ENCODE measurements at regions not wholly inside any gene's neighbourhood (a gene's known extent, or its start where the extent isn't known, plus 50 kb on each side); places are given as distances from the start of the nearest gene placed in this dataset.
"Not testable (repeated sequence)": the region's sequence is repeated elsewhere in the genome, so short reads cannot be mapped to it uniquely, and the experiment has no call there.

DNA sequence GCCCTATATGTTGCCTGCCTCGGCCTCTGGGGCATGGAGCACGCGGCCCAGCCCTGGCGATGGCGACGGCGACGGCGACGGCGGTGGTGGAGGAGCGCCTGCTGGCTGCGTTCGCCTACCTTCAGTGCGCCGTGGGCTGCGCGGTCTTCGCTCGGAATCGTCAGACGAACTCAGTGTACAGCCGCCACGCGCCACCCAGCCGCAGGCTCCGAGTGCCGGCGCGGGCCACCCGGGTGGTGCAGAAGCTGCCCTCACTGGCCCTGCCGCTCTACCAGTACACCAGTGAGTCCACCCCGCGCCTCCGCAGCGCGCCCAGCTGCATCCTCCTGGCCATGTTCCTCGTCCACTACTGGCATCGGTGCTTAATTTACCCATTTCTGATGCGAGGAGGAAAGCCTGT lies 83.7 kb upstream of the F9 start:
- no peaks in the 10 kb centered on the region for H3K79me2 ChIP-seq
- H3K27ac ChIP-seq: no peak overlapping the region
- no peak for TF ChIP-seq CTCF (IDR thresholded peaks at IDR 0.05; ENCODE audit: poor library complexity)
- TF ChIP-seq EZH2 (IDR thresholded peaks at IDR 0.05; ENCODE audit: borderline replicate concordance): no peak
- no peak for TF ChIP-seq EZH2phosphoT487 (IDR thresholded peaks at IDR 0.05; ENCODE audit: low read depth, severe bottlenecking, unreplicated experiment)
- H3K27me3 ChIP-seq: no peaks in the 10 kb centered on the region
- H3K4me3 ChIP-seq: no peak overlapping the region
- H4K20me1 ChIP-seq (ENCODE audit: insufficient read depth, poor library complexity, severe bottlenecking): no peaks in the 10 kb centered on the region
- 98% methylated on average over 39 of the region's 40 CpGs for WGBS (ENCODE audit: low lambda C conversion rate, missing lambda C conversion rate)
- no peak for DNase-seq (ENCODE audit: low spot score)
- no peaks in the 10 kb centered on the region for H3K4me1 ChIP-seq (ENCODE audit: insufficient read depth)
- H3K9me2 ChIP-seq (replicated peaks; ENCODE audit: insufficient read depth): no peaks in the 10 kb centered on the region
- H3K4me2 ChIP-seq: no peak overlapping the region
- H3K9me3 ChIP-seq (ENCODE audit: low read depth): no peaks in the 10 kb centered on the region
- H3K36me3 ChIP-seq (replicated peaks; ENCODE audit: insufficient read depth, low read depth): no peaks in the 10 kb centered on the region
- H2AFZ ChIP-seq: no peak overlapping the region

GRCh38 chrX:139429913-139430312 lies 100.6 kb upstream of the F9 start:
- Histone ChIP-seq H3K4me1 (ENCODE audit: insufficient read depth) (no peaks in the 10 kb centered on the region), H3K36me3 (replicated peaks; ENCODE audit: insufficient read depth, low read depth) (no peaks in the 10 kb centered on the region), H4K20me1 (ENCODE audit: insufficient read depth, poor library complexity, severe bottlenecking) (no peaks in the 10 kb centered on the region), H3K9me2 (replicated peaks; ENCODE audit: insufficient read depth) (no peaks in the 10 kb centered on the region), H3K27me3 (no peaks in the 10 kb centered on the region), H2AFZ (no peak overlapping the region), H3K79me2 (no peaks in the 10 kb centered on the region), H3K9me3 (ENCODE audit: low read depth) (no peaks in the 10 kb centered on the region), H3K4me3 (no peak overlapping the region), H3K4me2 (no peak overlapping the region), H3K27ac (no peak overlapping the region)
- TF ChIP-seq CTCF (IDR thresholded peaks at IDR 0.05; ENCODE audit: poor library complexity): peak; percentile 23
- no peak for TF ChIP-seq EZH2 (IDR thresholded peaks at IDR 0.05; ENCODE audit: borderline replicate concordance)
- 57% methylated on average over 2 of the region's 2 CpGs for WGBS (ENCODE audit: low lambda C conversion rate, missing lambda C conversion rate)
- DNase-seq (ENCODE audit: low spot score): peak; percentile 15

DNA sequence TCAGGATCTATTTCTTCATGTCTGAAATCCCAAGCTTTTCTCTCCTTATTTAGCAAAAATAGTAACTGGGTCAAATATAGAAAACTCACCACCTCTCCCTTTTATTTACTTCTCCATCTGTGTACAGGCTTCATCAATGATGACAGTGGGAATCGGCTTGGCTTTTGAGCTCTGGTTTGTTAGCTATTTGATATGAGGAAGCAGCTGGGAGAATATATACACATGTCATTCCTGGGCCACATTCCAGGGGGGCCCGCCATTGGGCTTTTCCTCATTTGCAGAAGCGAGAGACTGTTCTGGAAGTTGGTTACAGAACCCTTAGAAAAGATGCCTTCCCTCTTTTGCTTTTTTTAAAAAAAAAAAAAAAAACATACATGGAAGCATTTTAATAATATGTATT lies 107.4 kb upstream of the F9 start:
- Histone ChIP-seq H3K79me2 (no peaks in the 10 kb centered on the region), H3K9me3 (ENCODE audit: low read depth) (no peaks in the 10 kb centered on the region), H2AFZ (no peak overlapping the region), H3K4me2 (no peak overlapping the region), H3K27ac (no peak overlapping the region), H3K36me3 (replicated peaks; ENCODE audit: insufficient read depth, low read depth) (no peaks in the 10 kb centered on the region), H3K27me3 (no peaks in the 10 kb centered on the region), H3K4me3 (no peak overlapping the region), H3K9me2 (replicated peaks; ENCODE audit: insufficient read depth) (no peaks in the 10 kb centered on the region), H3K4me1 (ENCODE audit: insufficient read depth) (no peaks in the 10 kb centered on the region), H4K20me1 (ENCODE audit: insufficient read depth, poor library complexity, severe bottlenecking) (no peaks in the 10 kb centered on the region)
- TF ChIP-seq EZH2 (IDR thresholded peaks at IDR 0.05; ENCODE audit: borderline replicate concordance): no peak
- WGBS (ENCODE audit: low lambda C conversion rate, missing lambda C conversion rate): 51% methylated on average over 3 of the region's 3 CpGs
- no peak for DNase-seq (ENCODE audit: low spot score)

GRCh38 chrX:139398258-139398657 lies 132.3 kb upstream of the F9 start:
- H3K4me3 ChIP-seq; H3K9me3 ChIP-seq (ENCODE audit: low read depth); H3K9me2 ChIP-seq (replicated peaks; ENCODE audit: insufficient read depth); H3K27ac ChIP-seq; H2AFZ ChIP-seq; H3K4me2 ChIP-seq; H3K27me3 ChIP-seq; H3K36me3 ChIP-seq (replicated peaks; ENCODE audit: insufficient read depth, low read depth); H4K20me1 ChIP-seq (ENCODE audit: insufficient read depth, poor library complexity, severe bottlenecking); H3K4me1 ChIP-seq (ENCODE audit: insufficient read depth); H3K79me2 ChIP-seq; DNase-seq (ENCODE audit: low spot score): not testable (repeated sequence)
- 93% methylated on average over 2 of the region's 2 CpGs for WGBS (ENCODE audit: low lambda C conversion rate, missing lambda C conversion rate)

GRCh38 chrX:139388254-139388653 lies 142.3 kb upstream of the F9 start:
- Histone ChIP-seq H3K4me3 (no peak overlapping the region), H3K9me2 (replicated peaks; ENCODE audit: insufficient read depth) (no peaks in the 10 kb centered on the region), H3K36me3 (replicated peaks; ENCODE audit: insufficient read depth, low read depth) (no peaks in the 10 kb centered on the region), H3K9me3 (ENCODE audit: low read depth) (no peaks in the 10 kb centered on the region), H3K27ac (no peak overlapping the region), H2AFZ (no peak overlapping the region), H3K4me1 (ENCODE audit: insufficient read depth) (no peaks in the 10 kb centered on the region), H4K20me1 (ENCODE audit: insufficient read depth, poor library complexity, severe bottlenecking) (no peaks in the 10 kb centered on the region), H3K27me3 (no peaks in the 10 kb centered on the region), H3K79me2 (no peaks in the 10 kb centered on the region), H3K4me2 (no peak overlapping the region)
- DNase-seq (ENCODE audit: low spot score): no peak
- TF ChIP-seq CTCF (IDR thresholded peaks at IDR 0.05; ENCODE audit: poor library complexity) (no peak), EZH2phosphoT487 (IDR thresholded peaks at IDR 0.05; ENCODE audit: low read depth, severe bottlenecking, unreplicated experiment) (no peak), EZH2 (IDR thresholded peaks at IDR 0.05; ENCODE audit: borderline replicate concordance) (no peak)
- 49% methylated on average over 3 of the region's 3 CpGs for WGBS (ENCODE audit: low lambda C conversion rate, missing lambda C conversion rate)
